ENCODE measurements at regions not wholly inside any gene's neighbourhood (a gene's known extent, or its start where the extent isn't known, plus 50 kb on each side); places are given as distances from the start of the nearest gene placed in this dataset.

- no peak for TF ChIP-seq CTCF (IDR thresholded peaks at IDR 0.05)
- no peak for TF ChIP-seq POLR2AphosphoS5 (IDR thresholded peaks at IDR 0.05; ENCODE audit: low read depth, low read length)
- TF ChIP-seq, protein P1, sequence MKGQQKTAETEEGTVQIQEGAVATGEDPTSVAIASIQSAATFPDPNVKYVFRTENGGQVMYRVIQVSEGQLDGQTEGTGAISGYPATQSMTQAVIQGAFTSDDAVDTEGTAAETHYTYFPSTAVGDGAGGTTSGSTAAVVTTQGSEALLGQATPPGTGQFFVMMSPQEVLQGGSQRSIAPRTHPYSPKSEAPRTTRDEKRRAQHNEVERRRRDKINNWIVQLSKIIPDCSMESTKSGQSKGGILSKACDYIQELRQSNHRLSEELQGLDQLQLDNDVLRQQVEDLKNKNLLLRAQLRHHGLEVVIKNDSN (IDR thresholded peaks at IDR 0.05; ENCODE audit: borderline replicate concordance, low read depth) = no peak
- no peak for TF ChIP-seq EZH2phosphoT487 (IDR thresholded peaks at IDR 0.05; ENCODE audit: borderline replicate concordance, low read depth)
These were observed 456.1 kb upstream of the PROX1 start for GRCh38 chr1:213531369-213532310.

Data from SK-N-SH (cell line).